SK-N-SH (cell line): ENCODE measurements at regions not wholly inside any gene's neighbourhood (a gene's known extent, or its start where the extent isn't known, plus 50 kb on each side); places are given as distances from the start of the nearest gene placed in this dataset.

Experiments
- CTCF ChIA-PET: fragments of 300-600, 350-600 bp; formaldehyde crosslinking; extraction: SDS; loops from one replicate; lab custom pipeline; 2021; lab: Yijun Ruan, JAX
- POLR2A ChIA-PET: fragments of 350-600 bp; sonication (Branson Sonifier 250); formaldehyde crosslinking; extraction: SDS; loops from one replicate; lab custom pipeline; 2020; ENCODE audit warnings: antibody characterized with exemption, inconsistent platforms; lab: Yijun Ruan, JAX
- DNase-seq: peaks from one replicate; pipeline ENCODE4 v3.0.0; 2012
- H2AFZ ChIP-seq: fragments of 200-600 bp; sonication (generic); 2 replicates; pipeline ENCODE4 v1.8.1; 2016; ENCODE audit warnings: antibody characterized with exemption, mild to moderate bottlenecking, low read depth
- H3F3A ChIP-seq: fragments of 200-600 bp; sonication (generic); replicated peaks from 2 replicates; pipeline ENCODE3; 2016; ENCODE audit warnings: antibody characterized with exemption, mild to moderate bottlenecking; ENCODE audit not compliant: insufficient read depth
- H3K27ac ChIP-seq, 2 experiments: fragments of 200-500 bp in 1 of 2; fragments of 200-600 bp in 1 of 2; sonication (Bioruptor generic) in 1 of 2; sonication (generic), shearing (Covaris generic) in 1 of 2; 2 replicates each; pipeline versions ENCODE4 v1.5.1 to v1.6.1; 2014 to 2016; ENCODE audit warnings: low read depth in 2 of 2, inconsistent platforms in 1 of 2, low read length in 1 of 2, mild to moderate bottlenecking in 1 of 2, mixed read lengths in 1 of 2
- H3K27me3 ChIP-seq: fragments of 200-600 bp; sonication (generic), shearing (Covaris generic); 2 replicates; pipeline ENCODE4 v1.6.1; 2016; ENCODE audit warnings: mixed run types; ENCODE audit not compliant: insufficient read depth
- H3K36me3 ChIP-seq, 2 experiments: fragments of 200-500 bp in 1 of 2; fragments of 200-600 bp in 1 of 2; sonication (Bioruptor generic) in 1 of 2; sonication (generic) in 1 of 2; replicated peaks in 1 of 2; 2 replicates each; pipeline versions ENCODE3 to v1.5.1; 2014 to 2016; ENCODE audit warnings: low read length in 1 of 2, mild to moderate bottlenecking in 1 of 2; ENCODE audit not compliant: insufficient read depth in 2 of 2, control insufficient read depth in 1 of 2
- H3K4me1 ChIP-seq, 2 experiments: fragments of 200-500 bp in 1 of 2; fragments of 200-600 bp in 1 of 2; sonication (Bioruptor generic) in 1 of 2; sonication (generic), shearing (Covaris generic) in 1 of 2; 2 replicates each; pipeline versions ENCODE4 v1.5.1 to v1.6.1; 2014 to 2016; ENCODE audit warnings: low read depth in 1 of 2, low read length in 1 of 2, mixed run types in 1 of 2; ENCODE audit not compliant: insufficient read depth in 2 of 2, control insufficient read depth in 1 of 2
- H3K4me2 ChIP-seq: fragments of 200-600 bp; sonication (generic), shearing (Covaris generic); 2 replicates; pipeline ENCODE4 v1.6.1; 2017; ENCODE audit warnings: mixed run types
- H3K4me3 ChIP-seq, 2 experiments: fragments of 200-500 bp in 1 of 2; fragments of 200-600 bp in 1 of 2; sonication (Bioruptor generic) in 1 of 2; sonication (generic), shearing (Covaris generic) in 1 of 2; 2 replicates each; pipeline versions ENCODE4 v1.5.1 to v1.8.1; 2014 to 2016; ENCODE audit warnings: low read depth in 2 of 2, inconsistent platforms in 1 of 2, low read length in 1 of 2, mild to moderate bottlenecking in 1 of 2, mixed read lengths in 1 of 2, moderate library complexity in 1 of 2
- H3K79me2 ChIP-seq: fragments of 200-600 bp; sonication (generic); 2 replicates; pipeline ENCODE4 v1.8.1; 2017; ENCODE audit warnings: mild to moderate bottlenecking; ENCODE audit not compliant: insufficient read depth
- H3K9ac ChIP-seq: fragments of 200-600 bp; sonication (generic); 2 replicates; pipeline ENCODE4 v1.6.1; 2017; ENCODE audit warnings: mixed run types
- H3K9me2 ChIP-seq: fragments of 200-600 bp; sonication (generic); 2 replicates; pipeline ENCODE4 v1.6.1; 2017; ENCODE audit warnings: mixed run types
- H3K9me3 ChIP-seq: fragments of 200-600 bp; sonication (generic); 2 replicates; pipeline ENCODE4 v1.6.1; 2017; ENCODE audit warnings: mixed run types, mild to moderate bottlenecking, moderate library complexity
- H4K20me1 ChIP-seq: fragments of 200-600 bp; sonication (generic); 2 replicates; pipeline ENCODE4 v1.6.1; 2017; ENCODE audit warnings: mild to moderate bottlenecking, mixed run types; ENCODE audit not compliant: insufficient read depth
- CTCF ChIP-seq: fragments of 200-600 bp; sonication (generic); IDR thresholded peaks from 2 replicates; pipeline ENCODE4 v1.6.1; 2017; ENCODE audit warnings: antibody characterized with exemption, mild to moderate bottlenecking, moderate library complexity
- FOSL2 ChIP-seq: IDR thresholded peaks from 2 replicates; pipeline ENCODE4 v1.4.0; 2012; ENCODE audit warnings: low read depth, mild to moderate bottlenecking, moderate library complexity, borderline replicate concordance
- GATA2 ChIP-seq: sonication (generic); formaldehyde crosslinking; IDR thresholded peaks from 2 replicates; pipeline ENCODE4 v1.5.0; 2020; ENCODE audit warnings: mild to moderate bottlenecking, missing genetic modification reagents
- IRF3 ChIP-seq: fragments of 150-350 bp; IDR thresholded peaks from 2 replicates; pipeline ENCODE4 v1.6.1; 2016; ENCODE audit warnings: mild to moderate bottlenecking, low read depth, low read length
- NRF1 ChIP-seq: IDR thresholded peaks from 2 replicates; pipeline ENCODE4 v1.6.1; 2012; ENCODE audit warnings: low read depth, mild to moderate bottlenecking, low read length
- POLR2AphosphoS5 ChIP-seq: IDR thresholded peaks from 2 replicates; pipeline ENCODE4 v1.6.1; 2012; ENCODE audit warnings: low read depth, low read length
- RXRA ChIP-seq: IDR thresholded peaks from 2 replicates; pipeline ENCODE4 v1.4.0; 2012; ENCODE audit warnings: low read depth, mild to moderate bottlenecking, borderline replicate concordance
- SIN3A ChIP-seq: IDR thresholded peaks from 2 replicates; pipeline ENCODE4 v1.6.1; 2012; ENCODE audit warnings: low read depth, mild to moderate bottlenecking, low read length, moderate library complexity, borderline replicate concordance
- TAF1 ChIP-seq: IDR thresholded peaks from 2 replicates; pipeline ENCODE4 v1.6.1; 2012; ENCODE audit warnings: low read depth, mild to moderate bottlenecking, low read length, moderate library complexity, borderline replicate concordance
- TEAD4 ChIP-seq: IDR thresholded peaks from 2 replicates; pipeline ENCODE4 v1.4.0; 2012; ENCODE audit warnings: mild to moderate bottlenecking, borderline replicate concordance; ENCODE audit not compliant: insufficient read depth
- ZBTB33 ChIP-seq: IDR thresholded peaks from 2 replicates; pipeline ENCODE4 v1.4.0; 2012; ENCODE audit warnings: low read depth, borderline replicate concordance
- WGBS: methylation state at CpG from one replicate; pipeline ENCODE4 v1.1.6; 2017; ENCODE audit warnings: low lambda C conversion rate; 5-methylcytosine and 5-hydroxymethylcytosine counted together
- TF ChIP-seq, protein P1 (sequence below): IDR thresholded peaks from 2 replicates; pipeline ENCODE4 v1.6.1; 2012; ENCODE audit warnings: mild to moderate bottlenecking, low read depth, low read length, moderate library complexity

DNA sequence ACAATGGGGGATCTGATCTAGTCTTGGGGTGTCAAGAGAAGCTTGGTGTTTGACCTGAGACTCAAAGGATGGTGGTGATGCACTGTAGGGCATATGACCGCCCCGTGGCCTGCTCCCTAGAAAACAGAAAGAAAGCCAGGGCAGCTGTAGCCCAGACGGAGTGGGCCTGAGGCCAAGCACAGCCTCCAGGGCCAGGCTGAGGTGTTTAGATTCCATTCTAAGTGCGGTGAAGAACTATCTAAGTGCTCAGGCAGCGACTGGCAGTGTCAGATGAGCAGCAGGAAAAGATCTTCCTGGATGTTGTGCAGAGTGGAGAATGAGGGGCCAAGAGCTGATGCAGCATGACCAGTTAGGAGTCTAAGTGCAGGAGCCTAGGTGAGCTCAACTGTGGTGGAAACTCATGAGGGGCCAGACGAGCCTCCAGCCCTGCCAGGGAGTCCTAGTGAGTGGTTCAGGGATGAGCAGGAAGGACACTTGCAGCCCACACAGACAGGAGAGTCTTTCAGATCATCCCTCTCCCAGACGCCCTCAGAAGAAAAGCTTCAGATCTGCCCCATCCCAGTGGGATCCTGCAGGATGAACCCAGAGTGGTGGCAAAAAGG is 314.2 kb upstream of the CCL2 start:
- ChIA-PET CTCF (interaction anchor here (1.6 to 2.2 kb wide), 4 partner anchors 12 to 421 kb away, joined by 5 to 10 read pairs (median 7); no protein-coding TSS in a partner anchor), POLR2A (no interaction called here)
- Histone ChIP-seq H3K4me3 (no peak overlapping the region), H3K27me3 (no peaks in the 10 kb centered on the region), H3K27ac (no peak overlapping the region), H2AFZ (no peak overlapping the region), H3K4me1 (peaks cover 0 to 25% of the 10 kb centered on the region in 2 experiments; a peak in 1 of 4 replicates), H3K36me3 (no peaks in the 10 kb centered on the region), H3F3A (no peaks in the 10 kb centered on the region)
- 8% methylated on average over 5 of the region's 7 CpGs for WGBS
- TF ChIP-seq POLR2AphosphoS5 (no peak), CTCF (no peak), NRF1 (no peak), SIN3A (no peak), TEAD4 (no peak), ZBTB33 (no peak)
- TF ChIP-seq, all 33 proteins: peak for 0
- Histone ChIP-seq H3K9ac (no peak overlapping the region), H4K20me1 (no peaks in the 10 kb centered on the region), H3K79me2 (no peaks in the 10 kb centered on the region), H3K9me2 (no peaks in the 10 kb centered on the region), H3K4me2 (no peak overlapping the region), H3K9me3 (no peaks in the 10 kb centered on the region)
- DNase-seq, result no peak

DNA sequence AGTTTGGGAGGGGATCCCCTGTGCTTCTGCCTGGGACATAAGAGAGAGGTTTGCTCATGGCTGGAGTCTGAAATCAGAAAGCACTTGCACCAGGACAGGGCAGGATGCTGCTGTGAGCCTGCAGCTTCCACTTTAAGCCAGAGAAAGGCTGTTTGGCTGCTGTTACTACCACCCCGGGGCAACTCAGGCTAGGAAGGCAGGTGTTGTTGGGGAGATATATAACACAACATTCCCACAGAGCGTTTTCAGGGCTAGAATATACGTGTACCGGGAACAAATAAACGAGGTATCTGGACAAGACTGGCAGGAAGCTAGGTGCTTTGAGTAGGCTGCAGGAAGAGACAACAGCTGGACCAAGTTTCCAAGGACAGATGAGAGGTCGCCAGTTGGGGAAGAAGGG is 313.3 kb upstream of the CCL2 start:
- H3K4me2 ChIP-seq, result no peak overlapping the region
- H2AFZ ChIP-seq, result no peak overlapping the region
- no peaks in the 10 kb centered on the region for H3K9me3 ChIP-seq
- H3K9ac ChIP-seq, result no peak overlapping the region
- POLR2A ChIA-PET, result no interaction called here
- H3K79me2 ChIP-seq, result no peaks in the 10 kb centered on the region
- WGBS, result 27% methylated on average over 6 of the region's 6 CpGs
- CTCF ChIA-PET, result interaction anchor here (1.1 to 2.2 kb wide), 5 partner anchors 13 to 420 kb away, joined by 4 to 10 read pairs (median 5); no protein-coding TSS in a partner anchor
- H3K4me3 ChIP-seq, result no peak overlapping the region
- no peak for DNase-seq
- H3K27ac ChIP-seq, result no peak overlapping the region
- no peaks in the 10 kb centered on the region for H3K27me3 ChIP-seq
- no peaks in the 10 kb centered on the region for H3K9me2 ChIP-seq
- no peaks in the 10 kb centered on the region for H3K36me3 ChIP-seq
- H3F3A ChIP-seq, result no peaks in the 10 kb centered on the region
- peaks cover 0 to 25% of the 10 kb centered on the region in 2 experiments; a peak in 1 of 4 replicates for H3K4me1 ChIP-seq
- H4K20me1 ChIP-seq, result no peaks in the 10 kb centered on the region
- TF ChIP-seq FOSL2 (no peak), ZBTB33 (no peak), GATA2 (CRISPR knock-in tag) (no peak), IRF3 (no peak), RXRA (no peak), SIN3A (no peak), TAF1 (no peak)
- TF ChIP-seq, protein P1, sequence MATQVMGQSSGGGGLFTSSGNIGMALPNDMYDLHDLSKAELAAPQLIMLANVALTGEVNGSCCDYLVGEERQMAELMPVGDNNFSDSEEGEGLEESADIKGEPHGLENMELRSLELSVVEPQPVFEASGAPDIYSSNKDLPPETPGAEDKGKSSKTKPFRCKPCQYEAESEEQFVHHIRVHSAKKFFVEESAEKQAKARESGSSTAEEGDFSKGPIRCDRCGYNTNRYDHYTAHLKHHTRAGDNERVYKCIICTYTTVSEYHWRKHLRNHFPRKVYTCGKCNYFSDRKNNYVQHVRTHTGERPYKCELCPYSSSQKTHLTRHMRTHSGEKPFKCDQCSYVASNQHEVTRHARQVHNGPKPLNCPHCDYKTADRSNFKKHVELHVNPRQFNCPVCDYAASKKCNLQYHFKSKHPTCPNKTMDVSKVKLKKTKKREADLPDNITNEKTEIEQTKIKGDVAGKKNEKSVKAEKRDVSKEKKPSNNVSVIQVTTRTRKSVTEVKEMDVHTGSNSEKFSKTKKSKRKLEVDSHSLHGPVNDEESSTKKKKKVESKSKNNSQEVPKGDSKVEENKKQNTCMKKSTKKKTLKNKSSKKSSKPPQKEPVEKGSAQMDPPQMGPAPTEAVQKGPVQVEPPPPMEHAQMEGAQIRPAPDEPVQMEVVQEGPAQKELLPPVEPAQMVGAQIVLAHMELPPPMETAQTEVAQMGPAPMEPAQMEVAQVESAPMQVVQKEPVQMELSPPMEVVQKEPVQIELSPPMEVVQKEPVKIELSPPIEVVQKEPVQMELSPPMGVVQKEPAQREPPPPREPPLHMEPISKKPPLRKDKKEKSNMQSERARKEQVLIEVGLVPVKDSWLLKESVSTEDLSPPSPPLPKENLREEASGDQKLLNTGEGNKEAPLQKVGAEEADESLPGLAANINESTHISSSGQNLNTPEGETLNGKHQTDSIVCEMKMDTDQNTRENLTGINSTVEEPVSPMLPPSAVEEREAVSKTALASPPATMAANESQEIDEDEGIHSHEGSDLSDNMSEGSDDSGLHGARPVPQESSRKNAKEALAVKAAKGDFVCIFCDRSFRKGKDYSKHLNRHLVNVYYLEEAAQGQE, result no peak
